ENCODE measurements at regions not wholly inside any gene's neighbourhood (a gene's known extent, or its start where the extent isn't known, plus 50 kb on each side); places are given as distances from the start of the nearest gene placed in this dataset.
"Not testable (repeated sequence)": the region's sequence is repeated elsewhere in the genome, so short reads cannot be mapped to it uniquely, and the experiment has no call there.

DNA sequence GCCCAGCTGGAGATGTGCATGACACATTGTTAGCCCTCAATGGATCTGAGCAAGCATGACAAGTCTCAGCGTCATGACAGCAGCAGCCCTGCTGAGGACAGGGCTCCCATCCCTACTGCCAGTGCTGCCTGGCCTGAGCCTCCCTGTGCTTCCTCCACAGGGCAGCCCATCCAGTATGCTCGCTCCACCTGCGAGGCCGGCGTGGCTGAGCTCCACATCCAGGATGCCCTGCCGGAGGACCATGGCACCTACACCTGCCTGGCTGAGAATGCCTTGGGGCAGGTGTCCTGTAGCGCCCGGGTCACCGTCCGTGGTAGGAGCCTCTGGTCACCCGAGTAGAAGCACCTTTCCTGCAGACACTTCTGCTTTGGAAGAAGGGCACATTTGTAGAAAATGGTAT is 85.8 kb upstream of the OSBPL11 start:
- FAIRE-seq (no peak), DNase-seq (no peak)
- no peaks in the 10 kb centered on the region for H3K36me3 ChIP-seq (ENCODE audit: control insufficient read depth in 2 of 3, insufficient read depth in 3 of 3, low read length in 3 of 3)
- no peak overlapping the region for H3K27ac ChIP-seq (ENCODE audit: low read depth in 2 of 2, low read length in 2 of 2)
- intact Hi-C loops (cut with DNase I): no loop called here
- no peak overlapping the region for H3K9ac ChIP-seq (ENCODE audit: low read length in 3 of 3)
- no peak overlapping the region for H3K4me3 ChIP-seq (ENCODE audit: low read length in 3 of 3)
- no peaks in the 10 kb centered on the region for H3K27me3 ChIP-seq (ENCODE audit: control insufficient read depth, insufficient read depth, low read length)
- H3K9me3 ChIP-seq (ENCODE audit: control insufficient read depth in 2 of 3, insufficient read depth in 1 of 3, low read length in 3 of 3): no peaks in the 10 kb centered on the region
- TF ChIP-seq, protein P1, sequence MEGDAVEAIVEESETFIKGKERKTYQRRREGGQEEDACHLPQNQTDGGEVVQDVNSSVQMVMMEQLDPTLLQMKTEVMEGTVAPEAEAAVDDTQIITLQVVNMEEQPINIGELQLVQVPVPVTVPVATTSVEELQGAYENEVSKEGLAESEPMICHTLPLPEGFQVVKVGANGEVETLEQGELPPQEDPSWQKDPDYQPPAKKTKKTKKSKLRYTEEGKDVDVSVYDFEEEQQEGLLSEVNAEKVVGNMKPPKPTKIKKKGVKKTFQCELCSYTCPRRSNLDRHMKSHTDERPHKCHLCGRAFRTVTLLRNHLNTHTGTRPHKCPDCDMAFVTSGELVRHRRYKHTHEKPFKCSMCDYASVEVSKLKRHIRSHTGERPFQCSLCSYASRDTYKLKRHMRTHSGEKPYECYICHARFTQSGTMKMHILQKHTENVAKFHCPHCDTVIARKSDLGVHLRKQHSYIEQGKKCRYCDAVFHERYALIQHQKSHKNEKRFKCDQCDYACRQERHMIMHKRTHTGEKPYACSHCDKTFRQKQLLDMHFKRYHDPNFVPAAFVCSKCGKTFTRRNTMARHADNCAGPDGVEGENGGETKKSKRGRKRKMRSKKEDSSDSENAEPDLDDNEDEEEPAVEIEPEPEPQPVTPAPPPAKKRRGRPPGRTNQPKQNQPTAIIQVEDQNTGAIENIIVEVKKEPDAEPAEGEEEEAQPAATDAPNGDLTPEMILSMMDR (IDR thresholded peaks at IDR 0.05; ENCODE audit: borderline replicate concordance, extremely low read depth, insufficient read depth): no peak
- H3K4me1 ChIP-seq (ENCODE audit: control insufficient read depth in 2 of 3, insufficient read depth in 2 of 3, low read depth in 1 of 3, low read length in 3 of 3): no peaks in the 10 kb centered on the region

DNA sequence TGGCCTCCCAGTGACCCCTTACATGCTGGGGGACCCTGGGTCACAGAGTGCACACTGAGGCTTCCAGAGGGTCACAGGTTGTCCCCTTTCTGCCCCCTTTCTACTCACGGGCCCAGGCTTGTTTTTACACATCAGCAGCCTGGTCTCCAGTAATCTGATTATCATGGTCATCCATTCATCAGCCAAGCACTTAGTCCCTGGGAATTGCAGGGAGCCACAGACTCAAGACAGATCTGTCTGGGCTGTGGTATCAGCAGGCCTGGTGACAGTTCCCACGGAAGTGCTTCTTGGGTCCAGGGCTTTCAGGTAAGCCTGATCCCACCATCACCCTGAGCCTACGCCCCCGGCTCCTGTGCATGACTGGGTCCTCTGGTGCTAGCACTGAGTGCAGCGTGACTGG is 86.6 kb upstream of the OSBPL11 start:
- H3K4me1 ChIP-seq (ENCODE audit: control insufficient read depth in 2 of 3, insufficient read depth in 2 of 3, low read depth in 1 of 3, low read length in 3 of 3); H3K9me3 ChIP-seq (ENCODE audit: control insufficient read depth in 2 of 3, insufficient read depth in 1 of 3, low read length in 3 of 3); FAIRE-seq; H3K27me3 ChIP-seq (ENCODE audit: control insufficient read depth, insufficient read depth, low read length); H3K9ac ChIP-seq (ENCODE audit: low read length in 3 of 3); intact Hi-C loops (cut with DNase I); H3K4me3 ChIP-seq (ENCODE audit: low read length in 3 of 3); H3K27ac ChIP-seq (ENCODE audit: low read depth in 2 of 2, low read length in 2 of 2); DNase-seq; H3K36me3 ChIP-seq (ENCODE audit: control insufficient read depth in 2 of 3, insufficient read depth in 3 of 3, low read length in 3 of 3): not testable (repeated sequence)

DNA sequence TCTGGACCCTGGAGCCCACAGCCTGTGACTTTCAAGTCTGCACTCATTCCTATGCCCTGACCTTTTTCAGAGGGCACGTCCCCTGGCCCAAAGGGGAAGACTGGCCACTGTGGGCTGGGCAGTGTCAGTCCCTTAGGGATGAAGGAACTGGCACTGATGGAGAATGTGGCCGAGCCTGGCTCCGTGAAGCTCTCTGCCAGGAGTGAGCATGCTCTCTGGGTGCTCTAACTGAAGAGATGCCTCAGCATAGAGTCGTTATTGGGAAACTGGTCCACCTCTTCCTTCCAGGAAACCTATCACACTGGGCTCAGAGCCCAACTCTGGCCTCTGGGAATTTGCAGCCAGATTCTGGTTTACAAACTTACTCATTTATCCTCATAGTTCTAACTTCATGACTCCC is 87.3 kb upstream of the OSBPL11 start:
- H3K27ac ChIP-seq (ENCODE audit: low read depth in 2 of 2, low read length in 2 of 2); intact Hi-C loops (cut with DNase I); H3K4me1 ChIP-seq (ENCODE audit: control insufficient read depth in 2 of 3, insufficient read depth in 2 of 3, low read depth in 1 of 3, low read length in 3 of 3); H3K9ac ChIP-seq (ENCODE audit: low read length in 3 of 3); H3K4me3 ChIP-seq (ENCODE audit: low read length in 3 of 3); H3K36me3 ChIP-seq (ENCODE audit: control insufficient read depth in 2 of 3, insufficient read depth in 3 of 3, low read length in 3 of 3); H3K9me3 ChIP-seq (ENCODE audit: control insufficient read depth in 2 of 3, insufficient read depth in 1 of 3, low read length in 3 of 3); H3K27me3 ChIP-seq (ENCODE audit: control insufficient read depth, insufficient read depth, low read length); FAIRE-seq: not testable (repeated sequence)
- DNase-seq: peak in 2 of 5 donors; percentile 10 to 35

DNA sequence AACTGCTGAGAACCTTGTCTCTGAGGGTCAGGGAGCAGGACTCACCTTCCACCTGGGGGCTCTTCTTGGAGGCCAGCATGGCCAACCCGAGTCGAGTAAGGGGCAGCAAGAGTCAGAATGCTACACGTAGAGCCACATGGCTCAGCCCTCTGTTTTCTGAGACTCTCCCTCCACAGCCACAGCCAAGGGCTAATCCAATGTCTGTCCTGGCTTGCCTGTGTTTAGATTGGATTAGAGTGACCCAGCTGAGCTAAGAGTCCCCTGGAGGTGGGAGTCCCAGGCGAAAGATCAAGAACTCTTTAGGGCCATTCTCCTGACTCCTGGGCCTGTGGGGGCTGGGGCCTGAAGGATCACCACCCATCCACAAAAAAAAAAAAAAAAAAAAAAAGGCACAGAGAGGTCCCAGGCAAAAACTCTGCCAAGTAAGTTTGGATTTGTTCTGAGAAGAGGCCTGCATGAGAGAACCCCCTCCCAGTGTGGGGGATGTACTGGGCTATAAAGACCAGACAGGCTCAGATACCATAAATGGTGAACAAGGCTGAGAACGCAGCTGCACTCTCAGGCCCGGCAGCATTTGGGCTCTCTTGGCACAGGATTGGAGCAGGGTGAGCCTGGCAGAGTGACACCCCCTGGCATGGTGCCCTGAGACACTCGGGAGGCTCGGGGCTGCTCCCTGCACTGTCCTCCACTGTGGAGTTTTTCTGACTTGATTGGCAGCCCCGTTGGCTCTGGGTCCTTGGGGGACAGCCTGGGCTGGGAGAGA is 88.0 kb upstream of the OSBPL11 start:
- H3K9ac ChIP-seq (ENCODE audit: low read length in 3 of 3): no peak overlapping the region
- H3K27ac ChIP-seq (ENCODE audit: low read depth in 2 of 2, low read length in 2 of 2): no peak overlapping the region
- peak in 2 of 5 donors; percentile 25 to 41 for DNase-seq
- TF ChIP-seq, protein P1 (IDR thresholded peaks at IDR 0.05; ENCODE audit: borderline replicate concordance, extremely low read depth, insufficient read depth): no peak
- H3K27me3 ChIP-seq (ENCODE audit: control insufficient read depth, insufficient read depth, low read length): no peaks in the 10 kb centered on the region
- no peaks in the 10 kb centered on the region for H3K4me1 ChIP-seq (ENCODE audit: control insufficient read depth in 2 of 3, insufficient read depth in 2 of 3, low read depth in 1 of 3, low read length in 3 of 3)
- H3K4me3 ChIP-seq (ENCODE audit: low read length in 3 of 3): no peak overlapping the region
- H3K36me3 ChIP-seq (ENCODE audit: control insufficient read depth in 2 of 3, insufficient read depth in 3 of 3, low read length in 3 of 3): no peaks in the 10 kb centered on the region
- no peaks in the 10 kb centered on the region for H3K9me3 ChIP-seq (ENCODE audit: control insufficient read depth in 2 of 3, insufficient read depth in 1 of 3, low read length in 3 of 3)
- intact Hi-C loops (cut with DNase I): no loop called here
- no peak for FAIRE-seq
